Nephron progenitor cell (in vitro differentiated cells): ENCODE measurements at regions not wholly inside any gene's neighbourhood (a gene's known extent, or its start where the extent isn't known, plus 50 kb on each side); places are given as distances from the start of the nearest gene placed in this dataset.

Source experiments
- DNase-seq: peaks from one replicate; pipeline ENCODE4 v3.0.0; 2021
- H3K27ac Mint-ChIP-seq: 2 replicates; pipeline ENCODE4 v1.8.0; 2021; ENCODE audit warnings: mild to moderate bottlenecking, moderate library complexity, mixed read lengths
- H3K27me3 Mint-ChIP-seq: 2 replicates; pipeline ENCODE4 v1.8.0; 2021; ENCODE audit warnings: mild to moderate bottlenecking, low read depth, mixed read lengths; ENCODE audit not compliant: poor library complexity
- H3K36me3 Mint-ChIP-seq: 2 replicates; pipeline ENCODE4 v1.8.0; 2021; ENCODE audit warnings: low read depth, mixed read lengths
- H3K4me1 Mint-ChIP-seq: 2 replicates; pipeline ENCODE4 v1.8.0; 2021; ENCODE audit warnings: mixed read lengths
- H3K4me3 Mint-ChIP-seq: 2 replicates; pipeline ENCODE4 v1.8.0; 2021; ENCODE audit warnings: mild to moderate bottlenecking, moderate library complexity, mixed read lengths
- H3K9me3 Mint-ChIP-seq: 2 replicates; pipeline ENCODE4 v1.8.0; 2021; ENCODE audit warnings: mild to moderate bottlenecking, moderate library complexity, mixed read lengths
- CTCF ChIP-seq: fragments of 200-600 bp; sonication (generic); IDR thresholded peaks from 2 replicates; pipeline ENCODE4 v1.5.0; 2021; ENCODE audit warnings: antibody characterized with exemption

DNA sequence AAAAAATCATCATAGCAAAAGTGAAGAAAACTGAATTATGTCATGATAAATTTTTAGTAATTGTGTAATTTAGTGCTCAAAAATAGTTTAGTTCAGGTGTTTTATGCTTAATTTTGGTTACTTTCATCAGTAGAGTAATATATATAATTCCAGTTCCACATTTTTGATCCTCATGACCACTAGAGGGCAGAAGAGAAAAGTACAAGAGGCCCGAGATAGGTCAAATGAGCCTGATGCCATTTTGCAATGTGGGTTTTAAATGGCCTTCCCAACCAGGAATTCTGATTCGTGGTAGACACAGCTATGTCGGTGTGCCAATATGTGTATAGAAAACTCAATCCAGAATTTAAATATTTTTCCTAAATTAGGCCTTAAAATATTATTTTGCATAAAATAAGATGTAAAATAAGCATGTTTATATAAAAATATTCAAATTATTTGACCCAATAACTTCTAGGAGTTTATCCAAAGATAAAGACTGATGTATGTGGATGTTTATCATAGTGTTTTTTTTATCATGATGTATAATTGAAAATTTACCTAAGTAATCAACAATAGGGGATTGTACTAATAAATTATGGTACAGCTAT, 159.7 kb upstream of the RPS6KA2 start:
- TF ChIP-seq CTCF = peak; percentile 79

DNA sequence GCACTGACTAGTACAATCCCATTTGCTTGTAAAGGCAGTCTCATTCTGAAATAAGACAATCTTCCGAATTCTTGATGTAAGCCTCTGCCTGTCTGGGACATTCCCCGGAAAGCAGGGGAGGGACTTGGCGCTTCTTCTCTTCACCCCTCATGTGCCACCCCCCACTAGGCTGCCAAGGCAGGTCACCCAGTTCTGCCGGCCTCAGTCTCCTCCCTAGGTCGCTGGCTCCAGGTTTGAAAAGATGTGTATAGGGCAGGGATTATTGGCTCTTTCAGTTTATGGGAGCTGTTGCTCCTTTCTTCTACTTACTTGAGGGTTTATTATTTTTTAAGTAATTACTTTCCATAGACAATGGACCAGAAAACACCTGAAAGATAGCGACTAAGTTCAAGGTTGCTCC, 158.1 kb upstream of the RPS6KA2 start:
- H3K4me1 Mint-ChIP-seq = no peaks in the 10 kb centered on the region
- peaks cover 3% of the 10 kb centered on the region for H3K27me3 Mint-ChIP-seq
- no peak for DNase-seq
- peaks cover 20% of the 10 kb centered on the region for H3K9me3 Mint-ChIP-seq
- TF ChIP-seq CTCF = no peak
- H3K36me3 Mint-ChIP-seq = no peaks in the 10 kb centered on the region
- no peak overlapping the region for H3K27ac Mint-ChIP-seq
- H3K4me3 Mint-ChIP-seq = no peak overlapping the region

More for the DNA sequence above, 159.7 kb upstream of the RPS6KA2 start:
- Mint-ChIP-seq H3K4me1 (no peaks in the 10 kb centered on the region), H3K27me3 (peaks cover 13% of the 10 kb centered on the region), H3K4me3 (no peak overlapping the region), H3K27ac (no peak overlapping the region), H3K9me3 (peaks cover 31% of the 10 kb centered on the region), H3K36me3 (no peaks in the 10 kb centered on the region)
- no peak for DNase-seq

GRCh38 chr6:166784691-166785090, 157.6 kb upstream of the RPS6KA2 start:
- Mint-ChIP-seq H3K36me3 (no peaks in the 10 kb centered on the region), H3K9me3 (peaks cover 16% of the 10 kb centered on the region), H3K27ac (no peak overlapping the region), H3K4me1 (no peaks in the 10 kb centered on the region), H3K4me3 (no peak overlapping the region), H3K27me3 (peaks cover 3% of the 10 kb centered on the region)
- no peak for TF ChIP-seq CTCF
- DNase-seq = no peak

DNA sequence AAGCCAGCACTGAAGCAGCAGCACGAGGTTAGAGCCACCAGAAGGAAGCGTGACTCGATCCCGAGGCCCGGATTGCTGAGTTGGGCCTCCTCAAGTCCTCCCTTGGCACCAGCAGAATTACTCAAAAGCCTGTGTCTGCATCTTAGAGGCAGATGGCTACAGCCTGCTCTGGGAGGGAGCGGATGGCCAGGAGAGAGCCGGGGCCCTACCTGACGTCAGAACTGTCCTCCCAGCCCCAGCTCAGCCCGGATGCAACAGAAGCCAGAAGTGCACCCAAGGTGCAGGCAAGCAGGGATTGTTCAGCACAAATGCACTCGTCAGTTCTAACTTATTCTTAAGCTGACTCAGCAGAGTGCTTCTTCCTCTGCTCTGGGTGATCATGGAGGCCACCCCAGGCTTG, 155.5 kb upstream of the RPS6KA2 start:
- no peak for DNase-seq
- Mint-ChIP-seq H3K4me3 (no peak overlapping the region), H3K4me1 (no peaks in the 10 kb centered on the region)

GRCh38 chr6:166781331-166781730, 154.3 kb upstream of the RPS6KA2 start:
- no peak for TF ChIP-seq CTCF
- H3K36me3 Mint-ChIP-seq = no peaks in the 10 kb centered on the region
- H3K4me1 Mint-ChIP-seq = no peaks in the 10 kb centered on the region
- no peaks in the 10 kb centered on the region for H3K9me3 Mint-ChIP-seq
- DNase-seq = no peak
- peaks cover 3% of the 10 kb centered on the region for H3K27me3 Mint-ChIP-seq
- H3K4me3 Mint-ChIP-seq = no peak overlapping the region
- no peak overlapping the region for H3K27ac Mint-ChIP-seq

More for the DNA sequence above, 155.5 kb upstream of the RPS6KA2 start:
- Mint-ChIP-seq H3K36me3 (no peaks in the 10 kb centered on the region), H3K9me3 (peaks cover 2% of the 10 kb centered on the region), H3K27ac (no peak overlapping the region), H3K27me3 (no peaks in the 10 kb centered on the region)
- TF ChIP-seq CTCF = no peak

DNA sequence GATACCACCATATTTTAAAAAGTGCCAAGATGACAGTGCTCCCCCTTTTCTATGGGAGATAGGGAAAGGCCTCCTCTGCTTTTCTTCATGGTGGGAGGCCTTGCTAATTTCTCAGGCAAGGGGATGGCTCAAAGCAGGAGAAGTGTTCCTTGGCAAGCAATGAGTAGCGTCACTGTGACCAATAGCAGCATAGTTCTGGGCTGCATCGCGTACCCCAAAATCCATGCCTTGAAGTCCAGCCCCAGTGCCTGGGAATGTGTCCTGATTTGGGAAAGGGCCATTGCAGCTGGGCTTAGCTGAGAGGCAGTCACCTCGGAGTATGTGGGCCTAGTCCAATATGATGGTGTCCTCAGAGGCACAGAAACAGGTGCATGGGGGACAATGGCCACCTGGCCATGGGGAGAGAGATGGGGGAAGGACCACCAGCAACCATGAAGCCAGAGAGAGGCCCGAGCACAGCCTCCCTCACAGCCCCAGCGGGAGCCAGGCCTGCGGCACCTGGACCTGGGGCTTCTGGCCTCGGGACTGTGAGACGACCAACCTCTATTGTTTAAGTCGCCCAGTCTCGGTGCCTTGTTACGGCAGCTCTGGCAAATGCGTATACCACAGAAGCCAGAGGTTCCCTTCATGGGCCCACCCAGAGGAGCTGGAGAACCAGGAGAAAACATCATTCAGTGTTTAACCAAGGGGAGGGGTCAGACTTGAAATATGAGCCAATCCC, 153.1 kb upstream of the RPS6KA2 start:
- Mint-ChIP-seq H3K9me3 (no peaks in the 10 kb centered on the region), H3K27ac (no peak overlapping the region), H3K36me3 (no peaks in the 10 kb centered on the region), H3K4me1 (no peaks in the 10 kb centered on the region), H3K27me3 (peaks cover 6% of the 10 kb centered on the region), H3K4me3 (no peak overlapping the region)
- DNase-seq = no peak
- no peak for TF ChIP-seq CTCF
